ENCODE measurements at regions not wholly inside any gene's neighbourhood (a gene's known extent, or its start where the extent isn't known, plus 50 kb on each side); places are given as distances from the start of the nearest gene placed in this dataset.
"Not testable (repeated sequence)": the region's sequence is repeated elsewhere in the genome, so short reads cannot be mapped to it uniquely, and the experiment has no call there.

DNA sequence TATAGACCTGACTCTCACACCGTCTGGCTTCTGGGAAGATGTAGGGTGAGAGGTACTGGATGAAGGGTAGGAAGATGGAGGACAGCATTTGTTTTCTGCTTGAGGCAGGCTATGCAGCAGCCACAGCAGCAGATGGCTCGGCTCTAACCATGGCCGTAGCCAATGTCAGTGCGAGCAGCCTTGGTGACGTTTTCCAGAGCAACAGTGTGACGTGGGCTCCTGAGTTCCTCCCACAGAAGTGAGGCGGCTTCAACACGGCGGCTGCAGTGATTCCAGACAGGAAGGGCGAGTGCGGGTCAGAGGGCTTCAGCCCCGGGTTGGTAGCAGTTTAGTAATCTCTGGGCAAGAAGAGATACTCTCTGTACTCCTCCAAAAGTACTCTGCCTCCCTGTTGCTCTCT, 133.0 kb upstream of the MYT1L start:
- ChIA-PET CTCF (no interaction called here), POLR2A (no interaction called here)
- H3K27me3 Mint-ChIP-seq: no peaks in the 10 kb centered on the region
- H3K4me3 Mint-ChIP-seq: no peak overlapping the region
- TF ChIP-seq, protein P1, sequence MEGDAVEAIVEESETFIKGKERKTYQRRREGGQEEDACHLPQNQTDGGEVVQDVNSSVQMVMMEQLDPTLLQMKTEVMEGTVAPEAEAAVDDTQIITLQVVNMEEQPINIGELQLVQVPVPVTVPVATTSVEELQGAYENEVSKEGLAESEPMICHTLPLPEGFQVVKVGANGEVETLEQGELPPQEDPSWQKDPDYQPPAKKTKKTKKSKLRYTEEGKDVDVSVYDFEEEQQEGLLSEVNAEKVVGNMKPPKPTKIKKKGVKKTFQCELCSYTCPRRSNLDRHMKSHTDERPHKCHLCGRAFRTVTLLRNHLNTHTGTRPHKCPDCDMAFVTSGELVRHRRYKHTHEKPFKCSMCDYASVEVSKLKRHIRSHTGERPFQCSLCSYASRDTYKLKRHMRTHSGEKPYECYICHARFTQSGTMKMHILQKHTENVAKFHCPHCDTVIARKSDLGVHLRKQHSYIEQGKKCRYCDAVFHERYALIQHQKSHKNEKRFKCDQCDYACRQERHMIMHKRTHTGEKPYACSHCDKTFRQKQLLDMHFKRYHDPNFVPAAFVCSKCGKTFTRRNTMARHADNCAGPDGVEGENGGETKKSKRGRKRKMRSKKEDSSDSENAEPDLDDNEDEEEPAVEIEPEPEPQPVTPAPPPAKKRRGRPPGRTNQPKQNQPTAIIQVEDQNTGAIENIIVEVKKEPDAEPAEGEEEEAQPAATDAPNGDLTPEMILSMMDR (IDR thresholded peaks at IDR 0.05): no peak
- H3K4me1 Mint-ChIP-seq: no peaks in the 10 kb centered on the region
- intact Hi-C loops (cut with micrococcal nuclease): no loop called here
- no peaks in the 10 kb centered on the region for H3K9me3 Mint-ChIP-seq
- no peak overlapping the region for H3K27ac Mint-ChIP-seq
- DNase-seq (no peak), ATAC-seq (ENCODE audit: low read depth) (no peak)
- H3K36me3 Mint-ChIP-seq (ENCODE audit: low read depth): no peaks in the 10 kb centered on the region

DNA sequence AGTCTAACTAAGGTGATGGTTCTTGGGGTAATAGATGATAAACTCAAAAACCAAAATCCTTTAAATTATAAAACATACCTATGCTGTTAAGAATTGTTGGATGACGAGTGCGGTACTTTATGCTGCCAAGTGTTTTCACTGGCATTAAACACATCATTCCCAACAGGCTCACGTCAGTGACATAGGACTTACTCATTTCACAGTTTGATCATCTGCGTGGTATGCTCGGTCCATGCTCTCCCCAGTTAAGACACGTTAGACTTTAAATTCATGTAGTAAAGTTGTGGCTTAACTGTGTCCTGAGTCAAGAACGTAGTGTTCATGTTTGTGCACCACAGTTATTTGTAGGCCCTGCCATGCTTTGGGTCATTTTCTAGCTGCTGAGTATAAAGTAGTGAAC, 125.6 kb upstream of the MYT1L start:
- H3K36me3 Mint-ChIP-seq (ENCODE audit: low read depth): no peaks in the 10 kb centered on the region
- intact Hi-C loops (cut with micrococcal nuclease): no loop called here
- H3K27me3 Mint-ChIP-seq: no peaks in the 10 kb centered on the region
- no peaks in the 10 kb centered on the region for H3K4me1 Mint-ChIP-seq
- peaks cover 2% of the 10 kb centered on the region for H3K9me3 Mint-ChIP-seq
- no peak overlapping the region for H3K4me3 Mint-ChIP-seq
- ATAC-seq (ENCODE audit: low read depth) (no peak), DNase-seq (no peak)
- POLR2A ChIA-PET: no interaction called here
- CTCF ChIA-PET: no interaction called here
- TF ChIP-seq, protein P1 (IDR thresholded peaks at IDR 0.05): no peak
- no peak overlapping the region for H3K27ac Mint-ChIP-seq

DNA sequence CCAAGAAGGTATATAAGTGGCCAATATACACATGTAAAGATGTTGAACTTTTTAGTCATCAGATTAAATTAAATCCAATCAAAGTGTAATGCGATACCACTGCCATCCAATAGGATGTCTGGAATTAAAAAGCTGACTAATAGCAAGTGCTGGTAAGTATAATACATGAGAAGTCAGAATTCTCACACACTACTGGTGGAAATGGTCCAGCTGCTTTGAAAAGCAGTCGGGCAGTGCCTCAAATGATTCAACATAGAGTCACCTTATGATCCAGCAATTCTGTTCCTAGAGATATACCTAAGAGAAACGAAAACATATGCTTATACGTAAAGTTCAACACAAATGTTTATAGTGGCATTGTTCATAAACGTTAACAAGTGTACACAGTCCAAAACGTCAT, 124.1 kb upstream of the MYT1L start:
- ChIA-PET CTCF (no interaction called here), POLR2A (no interaction called here)
- Mint-ChIP-seq H3K27ac (no peak overlapping the region), H3K36me3 (ENCODE audit: low read depth) (no peaks in the 10 kb centered on the region), H3K4me3 (no peak overlapping the region), H3K9me3 (peaks cover 2% of the 10 kb centered on the region), H3K27me3 (no peaks in the 10 kb centered on the region), H3K4me1 (no peaks in the 10 kb centered on the region)
- DNase-seq: no peak
- intact Hi-C loops (cut with micrococcal nuclease): no loop called here
- ATAC-seq (ENCODE audit: low read depth): no peak
- TF ChIP-seq, protein P1 (IDR thresholded peaks at IDR 0.05): no peak

DNA sequence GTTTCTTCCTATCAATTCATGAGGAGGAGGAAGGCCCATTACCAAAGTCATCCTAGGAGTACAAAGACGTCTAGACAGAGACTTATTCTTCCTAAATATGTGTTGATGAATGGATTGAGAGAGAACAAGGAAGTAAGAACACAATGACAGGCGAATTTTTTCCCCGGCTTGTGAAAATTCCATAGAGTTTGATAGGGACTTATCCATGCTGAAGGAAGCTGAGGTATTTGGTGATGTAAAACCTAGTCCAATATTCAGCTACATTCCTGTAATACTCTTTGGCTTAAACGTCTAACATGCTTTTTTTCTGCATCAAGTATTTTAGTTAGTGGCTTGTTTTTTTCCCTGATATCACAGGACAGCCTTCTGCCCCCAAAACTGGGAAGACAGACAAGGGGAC, 121.9 kb upstream of the MYT1L start:
- TF ChIP-seq, protein P1 (IDR thresholded peaks at IDR 0.05): no peak
- ChIA-PET POLR2A (no interaction called here), CTCF (no interaction called here)
- Mint-ChIP-seq H3K4me1 (no peaks in the 10 kb centered on the region), H3K36me3 (ENCODE audit: low read depth) (no peaks in the 10 kb centered on the region), H3K27ac (no peak overlapping the region), H3K27me3 (no peaks in the 10 kb centered on the region), H3K4me3 (no peak overlapping the region), H3K9me3 (peaks cover 5% of the 10 kb centered on the region)
- DNase-seq (no peak), ATAC-seq (ENCODE audit: low read depth) (no peak)
- intact Hi-C loops (cut with micrococcal nuclease): no loop called here

DNA sequence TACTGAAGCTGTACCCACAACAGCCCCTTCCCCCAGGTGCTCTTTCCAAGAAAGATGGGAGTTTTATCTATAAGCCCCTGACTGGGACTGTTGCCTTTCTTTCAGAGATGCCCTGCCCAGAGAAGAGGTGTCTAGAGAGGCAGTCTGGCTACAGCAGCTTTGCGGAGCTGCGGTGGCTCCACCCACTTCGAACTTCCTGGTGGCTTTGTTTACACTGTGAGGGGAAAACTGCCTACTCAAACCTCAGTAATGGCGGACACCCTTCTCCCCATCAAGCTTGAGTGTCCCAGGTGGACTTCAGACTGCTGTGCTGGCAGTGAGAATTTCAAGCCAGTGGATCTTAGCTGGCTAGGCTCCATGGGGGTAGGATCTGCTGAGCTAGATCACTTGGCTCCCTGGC, 120.2 kb upstream of the MYT1L start:
- H3K9me3 Mint-ChIP-seq; CTCF ChIA-PET; H3K36me3 Mint-ChIP-seq (ENCODE audit: low read depth); intact Hi-C loops (cut with micrococcal nuclease); H3K27ac Mint-ChIP-seq; POLR2A ChIA-PET; H3K4me3 Mint-ChIP-seq; DNase-seq; H3K27me3 Mint-ChIP-seq; H3K4me1 Mint-ChIP-seq; ATAC-seq (ENCODE audit: low read depth): not testable (repeated sequence)

DNA sequence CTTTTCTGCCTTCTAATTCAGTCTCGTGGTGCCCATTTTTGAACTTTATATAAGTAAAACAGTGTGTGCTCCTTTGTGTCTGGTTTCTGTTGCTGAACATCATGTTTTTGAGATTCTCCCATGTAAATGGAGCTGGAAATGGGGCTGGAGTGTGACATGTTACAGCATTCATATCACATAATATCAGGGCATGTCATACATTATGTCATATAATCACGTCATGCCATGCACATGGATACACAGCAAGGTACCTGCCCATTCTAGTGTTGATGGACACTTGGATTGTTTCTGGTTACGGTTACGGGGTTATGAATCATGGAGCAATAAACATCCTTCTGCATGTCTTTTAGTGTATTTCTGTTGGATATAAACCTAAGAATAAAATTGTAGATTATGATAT, 117.1 kb upstream of the MYT1L start:
- H3K9me3 Mint-ChIP-seq: peaks cover 5% of the 10 kb centered on the region

More for the DNA sequence above, 117.1 kb upstream of the MYT1L start:
- ATAC-seq (ENCODE audit: low read depth) (no peak), DNase-seq (no peak)
- intact Hi-C loops (cut with micrococcal nuclease): no loop called here
- H3K4me3 Mint-ChIP-seq: no peak overlapping the region
- ChIA-PET POLR2A (no interaction called here), CTCF (no interaction called here)
- no peaks in the 10 kb centered on the region for H3K4me1 Mint-ChIP-seq
- no peaks in the 10 kb centered on the region for H3K36me3 Mint-ChIP-seq (ENCODE audit: low read depth)
- no peaks in the 10 kb centered on the region for H3K27me3 Mint-ChIP-seq
- H3K27ac Mint-ChIP-seq: no peak overlapping the region
- TF ChIP-seq, protein P1 (IDR thresholded peaks at IDR 0.05): no peak
